ENCODE measurements at regions not wholly inside any gene's neighbourhood (a gene's known extent, or its start where the extent isn't known, plus 50 kb on each side); places are given as distances from the start of the nearest gene placed in this dataset.

DNA sequence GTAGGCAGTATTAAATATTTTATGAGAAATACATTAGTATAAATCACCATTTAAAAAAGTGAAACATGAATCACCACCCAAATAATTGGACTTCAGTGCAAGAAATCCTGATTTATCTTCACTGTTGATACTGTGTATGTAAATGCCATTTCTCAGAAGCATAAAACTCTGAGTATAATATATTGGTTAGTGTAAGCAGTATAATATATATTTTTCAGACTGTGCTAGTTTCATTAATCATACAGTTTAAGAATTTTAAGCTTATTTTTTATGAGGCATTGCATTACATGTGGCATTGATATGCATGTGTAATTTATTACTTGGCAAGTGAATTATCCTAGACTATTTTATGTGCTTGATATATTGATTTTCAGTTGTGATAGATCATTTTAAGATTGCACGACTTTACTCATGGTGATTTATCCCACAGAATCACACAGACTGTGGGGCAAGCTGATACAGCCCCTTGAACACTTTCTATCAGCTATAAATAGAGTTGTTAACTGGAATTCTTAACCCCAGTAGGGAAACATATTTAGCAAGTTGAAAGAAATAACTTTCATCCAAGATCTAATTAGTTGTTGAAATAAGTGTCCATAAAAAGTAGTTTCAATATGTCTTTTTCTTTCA is 403.5 kb downstream of the RPL10L start:
- TF ChIP-seq, protein P1, sequence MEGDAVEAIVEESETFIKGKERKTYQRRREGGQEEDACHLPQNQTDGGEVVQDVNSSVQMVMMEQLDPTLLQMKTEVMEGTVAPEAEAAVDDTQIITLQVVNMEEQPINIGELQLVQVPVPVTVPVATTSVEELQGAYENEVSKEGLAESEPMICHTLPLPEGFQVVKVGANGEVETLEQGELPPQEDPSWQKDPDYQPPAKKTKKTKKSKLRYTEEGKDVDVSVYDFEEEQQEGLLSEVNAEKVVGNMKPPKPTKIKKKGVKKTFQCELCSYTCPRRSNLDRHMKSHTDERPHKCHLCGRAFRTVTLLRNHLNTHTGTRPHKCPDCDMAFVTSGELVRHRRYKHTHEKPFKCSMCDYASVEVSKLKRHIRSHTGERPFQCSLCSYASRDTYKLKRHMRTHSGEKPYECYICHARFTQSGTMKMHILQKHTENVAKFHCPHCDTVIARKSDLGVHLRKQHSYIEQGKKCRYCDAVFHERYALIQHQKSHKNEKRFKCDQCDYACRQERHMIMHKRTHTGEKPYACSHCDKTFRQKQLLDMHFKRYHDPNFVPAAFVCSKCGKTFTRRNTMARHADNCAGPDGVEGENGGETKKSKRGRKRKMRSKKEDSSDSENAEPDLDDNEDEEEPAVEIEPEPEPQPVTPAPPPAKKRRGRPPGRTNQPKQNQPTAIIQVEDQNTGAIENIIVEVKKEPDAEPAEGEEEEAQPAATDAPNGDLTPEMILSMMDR (IDR thresholded peaks at IDR 0.05), result no peak
- Mint-ChIP-seq H3K27ac (no peak overlapping the region), H3K27me3 (ENCODE audit: insufficient read depth) (no peaks in the 10 kb centered on the region), H3K36me3 (ENCODE audit: low read depth) (no peaks in the 10 kb centered on the region), H3K4me3 (no peak overlapping the region), H3K9me3 (peaks cover 8% of the 10 kb centered on the region; the same call in 1 of the 2 replicates), H3K4me1 (ENCODE audit: low read depth) (no peaks in the 10 kb centered on the region)
- no peak for DNase-seq

DNA sequence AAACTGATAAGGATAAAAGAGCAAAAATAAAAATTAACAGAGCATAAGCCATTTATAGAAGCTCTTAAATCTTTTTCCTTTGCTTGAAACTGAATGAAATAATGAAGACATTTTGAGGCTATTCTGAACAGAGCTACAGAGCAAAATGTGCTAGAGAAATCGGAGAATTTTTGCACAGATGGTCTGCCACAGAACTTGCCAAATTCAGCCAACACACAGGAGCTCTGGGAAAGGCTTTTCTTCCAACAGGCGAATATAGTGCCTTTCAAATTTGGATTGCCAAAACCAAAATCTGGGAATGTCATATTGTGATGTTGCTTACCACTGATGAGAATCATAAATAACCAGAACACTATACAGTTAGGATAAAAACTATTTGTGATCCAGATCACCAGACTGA is 406.3 kb downstream of the RPL10L start:
- TF ChIP-seq, protein P1 (IDR thresholded peaks at IDR 0.05), result no peak
- H3K4me1 Mint-ChIP-seq (ENCODE audit: low read depth), result no peaks in the 10 kb centered on the region
- no peaks in the 10 kb centered on the region for H3K36me3 Mint-ChIP-seq (ENCODE audit: low read depth)
- H3K9me3 Mint-ChIP-seq, result peaks cover 16% of the 10 kb centered on the region
- H3K27me3 Mint-ChIP-seq (ENCODE audit: insufficient read depth), result peaks cover 2% of the 10 kb centered on the region; the same call in 1 of the 2 replicates
- H3K4me3 Mint-ChIP-seq, result no peak overlapping the region
- no peak overlapping the region for H3K27ac Mint-ChIP-seq
- DNase-seq, result no peak

DNA sequence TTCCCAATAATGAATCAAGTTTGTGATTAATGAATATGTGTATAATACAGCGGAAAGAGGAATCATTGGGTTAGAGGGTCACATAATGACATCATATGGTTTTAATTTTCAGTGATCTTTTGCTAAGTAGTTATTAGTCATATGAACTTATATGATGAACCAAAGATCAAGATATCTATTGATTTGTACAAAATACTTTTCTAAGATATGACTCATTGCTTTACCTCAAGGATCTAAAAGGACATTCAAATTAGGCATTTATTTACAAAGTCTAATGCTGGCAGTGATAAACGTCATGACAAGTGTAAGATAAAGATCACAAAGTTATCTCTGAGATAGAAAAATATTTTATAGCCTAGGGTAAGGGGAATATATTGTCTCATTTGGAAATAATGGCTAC is 417.8 kb downstream of the RPL10L start:
- Mint-ChIP-seq H3K27ac (no peak overlapping the region), H3K27me3 (ENCODE audit: insufficient read depth) (no peaks in the 10 kb centered on the region), H3K9me3 (peaks cover 16% of the 10 kb centered on the region), H3K4me3 (no peak overlapping the region), H3K4me1 (ENCODE audit: low read depth) (no peaks in the 10 kb centered on the region), H3K36me3 (ENCODE audit: low read depth) (no peaks in the 10 kb centered on the region)
- no peak for DNase-seq
- TF ChIP-seq, protein P1 (IDR thresholded peaks at IDR 0.05), result no peak

DNA sequence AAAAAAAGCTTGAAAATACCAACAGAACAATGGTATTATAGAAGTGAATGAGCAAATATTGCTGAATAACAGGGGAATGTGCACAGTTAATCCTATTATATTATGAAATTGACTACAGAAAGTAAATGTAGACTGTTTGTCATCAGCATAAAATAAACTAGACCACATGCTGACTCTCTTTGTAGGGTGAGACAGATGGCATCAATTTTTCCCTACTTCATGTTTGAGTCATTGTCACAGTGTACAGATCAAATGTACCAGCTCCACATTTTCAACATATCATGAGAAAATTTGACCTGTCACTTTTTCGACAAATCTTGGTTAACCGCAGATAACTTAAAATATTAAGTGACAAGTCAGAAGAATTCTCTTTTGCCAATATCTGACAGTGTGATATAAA is 421.0 kb downstream of the RPL10L start:
- DNase-seq, result no peak
- no peaks in the 10 kb centered on the region for H3K36me3 Mint-ChIP-seq (ENCODE audit: low read depth)
- no peak overlapping the region for H3K27ac Mint-ChIP-seq
- H3K9me3 Mint-ChIP-seq, result peaks cover 20% of the 10 kb centered on the region
- TF ChIP-seq, protein P1 (IDR thresholded peaks at IDR 0.05), result no peak
- H3K4me1 Mint-ChIP-seq (ENCODE audit: low read depth), result no peaks in the 10 kb centered on the region
- H3K4me3 Mint-ChIP-seq, result no peak overlapping the region
- H3K27me3 Mint-ChIP-seq (ENCODE audit: insufficient read depth), result no peaks in the 10 kb centered on the region

DNA sequence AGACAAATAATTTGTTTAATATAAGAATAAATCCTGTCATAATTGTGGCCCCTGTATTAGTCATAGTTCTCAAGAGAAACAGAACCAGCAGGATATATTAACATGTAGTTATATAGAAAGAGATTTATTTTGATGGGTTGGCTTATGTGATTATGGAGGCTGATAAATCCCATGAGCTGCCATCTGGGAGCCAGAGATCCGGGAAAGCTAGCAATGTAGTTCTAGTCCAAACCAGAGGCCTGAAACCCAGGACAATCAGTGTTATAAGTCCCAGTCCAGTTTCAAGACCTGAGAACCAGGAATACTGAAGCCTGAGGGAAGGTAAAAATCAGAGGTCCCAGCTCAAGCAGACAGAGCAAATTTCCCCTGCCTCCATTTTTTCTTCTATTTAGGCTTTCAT is 435.8 kb downstream of the RPL10L start:
- Mint-ChIP-seq H3K27ac (no peak overlapping the region), H3K4me3 (no peak overlapping the region), H3K36me3 (ENCODE audit: low read depth) (no peaks in the 10 kb centered on the region), H3K27me3 (ENCODE audit: insufficient read depth) (no peaks in the 10 kb centered on the region), H3K4me1 (ENCODE audit: low read depth) (no peaks in the 10 kb centered on the region), H3K9me3 (no peaks in the 10 kb centered on the region; the same call in none of the 2 replicates)
- DNase-seq, result no peak
- TF ChIP-seq, protein P1 (IDR thresholded peaks at IDR 0.05), result no peak

Measured in HFFc6 (cell line).